ENCODE measurements at regions not wholly inside any gene's neighbourhood (a gene's known extent, or its start where the extent isn't known, plus 50 kb on each side); places are given as distances from the start of the nearest gene placed in this dataset.
"Not testable (repeated sequence)": the region's sequence is repeated elsewhere in the genome, so short reads cannot be mapped to it uniquely, and the experiment has no call there.

GRCh38 chr3:198147213-198147612, 187.2 kb downstream of the LMLN start:
- not testable (repeated sequence) for TF ChIP-seq YY1 (IDR thresholded peaks at IDR 0.05; ENCODE audit: insufficient read depth, insufficient read length); SUZ12 (IDR thresholded peaks at IDR 0.05; ENCODE audit: extremely low read depth, insufficient read depth, insufficient read length); ZNF274 (IDR thresholded peaks at IDR 0.05; ENCODE audit: low read depth, low read length)

Measured in NT2/D1 (cell line).